GM23248 (cell line): ENCODE measurements at regions not wholly inside any gene's neighbourhood (a gene's known extent, or its start where the extent isn't known, plus 50 kb on each side); places are given as distances from the start of the nearest gene placed in this dataset.

Source experiments
- EZH2 ChIP-seq: fragments of 200-600 bp; sonication (generic); IDR thresholded peaks from 2 replicates; pipeline ENCODE4 v1.6.1; 2018; ENCODE audit warnings: antibody characterized with exemption, mild to moderate bottlenecking; ENCODE audit not compliant: insufficient read depth, poor library complexity, severe bottlenecking
- EZH2phosphoT487 ChIP-seq: fragments of 200-600 bp; sonication (generic); IDR thresholded peaks from 2 replicates; pipeline ENCODE4 v1.6.1; 2018; ENCODE audit warnings: antibody characterized with exemption, moderate library complexity, mild to moderate bottlenecking, low read depth; ENCODE audit not compliant: insufficient read depth

- TF ChIP-seq EZH2phosphoT487 (no peak), EZH2 (no peak)
These were observed 384.7 kb downstream of the ANXA1 start for GRCh38 chr9:73536403-73536802.
